GM18951 (cell line): ENCODE measurements at regions not wholly inside any gene's neighbourhood (a gene's known extent, or its start where the extent isn't known, plus 50 kb on each side); places are given as distances from the start of the nearest gene placed in this dataset.

Source experiments
- POLR2A ChIP-seq: IDR thresholded peaks from 4 replicates; pipeline ENCODE4 v1.6.1; 2011; ENCODE audit warnings: mild to moderate bottlenecking; ENCODE audit not compliant: insufficient read length, insufficient read depth; ENCODE audit errors: extremely low read depth
- in situ Hi-C: fragments of 300-500 bp; cut with MboI; formaldehyde crosslinking; loops from one replicate; pipeline ENCODE4 v1.12.0; 2022; ENCODE audit warnings: low sequenced_read_pairs, mixed read lengths, inconsistent platforms; ENCODE audit not compliant: unreplicated experiment

- in situ Hi-C loops, result no loop called here
- TF ChIP-seq POLR2A, result no peak
Measured at GRCh38 chrX:110408949-110409588, 50.4 kb downstream of the RTL9 start.

- TF ChIP-seq POLR2A, result no peak
- in situ Hi-C loops, result no loop called here
Measured at GRCh38 chrX:110409925-110410324, 51.3 kb downstream of the RTL9 start.

GRCh38 chrX:110410603-110411002 lies 52.0 kb downstream of the RTL9 start:
- in situ Hi-C loops, result no loop called here
- TF ChIP-seq POLR2A, result no peak

GRCh38 chrX:110412971-110413726 lies 54.5 kb downstream of the RTL9 start:
- TF ChIP-seq POLR2A, result no peak
- in situ Hi-C loops, result no loop called here

- in situ Hi-C loops, result no loop called here
- TF ChIP-seq POLR2A, result no peak
Measured at GRCh38 chrX:110413727-110414124, 55.1 kb downstream of the RTL9 start.

- no peak for TF ChIP-seq POLR2A
- in situ Hi-C loops, result no loop called here
Measured at GRCh38 chrX:110414273-110414672, 55.6 kb downstream of the RTL9 start.

- TF ChIP-seq POLR2A, result no peak
- in situ Hi-C loops, result no loop called here
Measured at GRCh38 chrX:110414679-110415439, 56.2 kb downstream of the RTL9 start.

- in situ Hi-C loops, result no loop called here
- TF ChIP-seq POLR2A, result no peak
Measured at GRCh38 chrX:110415440-110416170, 57.0 kb downstream of the RTL9 start.

GRCh38 chrX:110417128-110417527 lies 58.5 kb downstream of the RTL9 start:
- TF ChIP-seq POLR2A, result no peak
- in situ Hi-C loops, result no loop called here

- in situ Hi-C loops, result no loop called here
Measured at GRCh38 chrX:110418316-110419235, 59.9 kb downstream of the RTL9 start.

GRCh38 chrX:110419512-110419911 lies 60.9 kb downstream of the RTL9 start:
- in situ Hi-C loops, result no loop called here
- no peak for TF ChIP-seq POLR2A

More at GRCh38 chrX:110418316-110419235, 59.9 kb downstream of the RTL9 start:
- TF ChIP-seq POLR2A, result no peak
